HCT116 (cell line): ENCODE measurements at regions not wholly inside any gene's neighbourhood (a gene's known extent, or its start where the extent isn't known, plus 50 kb on each side); places are given as distances from the start of the nearest gene placed in this dataset.

Experiments
- CTCF ChIP-seq, 3 experiments: fragments of 200-600 bp in 1 of 3; sonication (generic) in 1 of 3; IDR thresholded peaks in 2 of 3; conservative IDR thresholded peaks in 1 of 3; 2 replicates each; pipeline ENCODE4 v1.5.1; 2012 to 2017; ENCODE audit warnings: low read depth in 2 of 3, low read length in 2 of 3, antibody characterized with exemption in 1 of 3, borderline replicate concordance in 1 of 3, control low read depth in 1 of 3, mild to moderate bottlenecking in 1 of 3, mixed read lengths in 1 of 3, mixed run types in 1 of 3, moderate library complexity in 1 of 3; ENCODE audit not compliant: insufficient read depth in 1 of 3
- POLR2A ChIP-seq: IDR thresholded peaks from 2 replicates; pipeline ENCODE4 v1.7.0; 2011; ENCODE audit warnings: borderline replicate concordance; ENCODE audit not compliant: insufficient read depth, insufficient read length; ENCODE audit errors: extremely low read depth
- RAD21 ChIP-seq: IDR thresholded peaks from 2 replicates; pipeline ENCODE4 v1.6.1; 2012; ENCODE audit warnings: low read depth, mild to moderate bottlenecking
- SRF ChIP-seq: IDR thresholded peaks from 2 replicates; pipeline ENCODE4 v1.6.1; 2012; ENCODE audit warnings: low read depth

- TF ChIP-seq CTCF (IDR thresholded peaks at IDR 0.05 in 2 of 3, conservative IDR thresholded peaks at IDR 0.05 in 1 of 3; ENCODE audit: borderline replicate concordance in 1 of 3, insufficient read depth in 1 of 3, low read depth in 2 of 3, low read length in 2 of 3) (no peak), RAD21 (no peak), POLR2A (no peak), SRF (no peak)
These were observed 213.2 kb upstream of the ZNF217 start for GRCh38 chr20:53806683-53807401.
